ENCODE measurements at regions not wholly inside any gene's neighbourhood (a gene's known extent, or its start where the extent isn't known, plus 50 kb on each side); places are given as distances from the start of the nearest gene placed in this dataset.

- ChIA-PET CTCF (interaction anchor here (1.6 kb wide), 1 partner anchor 8 kb away, joined by 3 read pairs; no protein-coding TSS in a partner anchor), POLR2A (no interaction called here)
- peaks cover 4% of the 10 kb centered on the region for H3K4me1 ChIP-seq (ENCODE audit: control insufficient read depth, extremely low read depth, insufficient read depth, low read length)
- H3K4me2 ChIP-seq (ENCODE audit: insufficient read depth, low read length): no peak overlapping the region
- H3K9ac ChIP-seq (replicated peaks; ENCODE audit: extremely low read depth, insufficient read depth, low read length): no peak overlapping the region
- dilution Hi-C loops (cut with MboI; ENCODE audit: extremely low pct_ligation_motif_present, low sequenced_read_pairs): no loop called here
- no peaks in the 10 kb centered on the region for H4K20me1 ChIP-seq (replicated peaks; ENCODE audit: control insufficient read depth, extremely low read depth, insufficient read depth, low read length)
- DNase-seq (ENCODE audit: low read depth, low spot score): no peak
- H3K27ac ChIP-seq (ENCODE audit: insufficient read depth, low read depth, low read length): no peak overlapping the region
- BruUV-seq (replicated peaks): no TSS peak
- peaks cover 0 to 6% of the 10 kb centered on the region in 2 experiments for H3K27me3 ChIP-seq (ENCODE audit: control insufficient read depth in 2 of 2, insufficient read depth in 2 of 2, low read length in 2 of 2)
- H3K9me1 ChIP-seq (replicated peaks; ENCODE audit: control insufficient read depth, extremely low read depth, insufficient read depth, low read length): no peaks in the 10 kb centered on the region
- H3K36me3 ChIP-seq (ENCODE audit: control insufficient read depth in 2 of 2, extremely low read depth in 1 of 2, insufficient read depth in 2 of 2, low read length in 2 of 2): no peaks in the 10 kb centered on the region
- intact Hi-C loops (cut with micrococcal nuclease): loop anchor here (10.0 kb wide), 1 partner anchor 186 kb away; no protein-coding TSS in a partner anchor
- no peak for FAIRE-seq
- H3K79me2 ChIP-seq (ENCODE audit: control insufficient read depth, insufficient read depth, low read length): no peaks in the 10 kb centered on the region
- H3K9me3 ChIP-seq (replicated peaks; ENCODE audit: control insufficient read depth, insufficient read depth, low read length): no peaks in the 10 kb centered on the region
- no peak overlapping the region for H2AFZ ChIP-seq (ENCODE audit: low read depth, low read length)
- H3K4me3 ChIP-seq (replicated peaks in 1 of 3; ENCODE audit: insufficient read depth in 1 of 3, low read depth in 1 of 3, low read length in 3 of 3): no peak overlapping the region
- no peak for TF ChIP-seq CTCF (IDR thresholded peaks at IDR 0.05; ENCODE audit: extremely low read depth in 1 of 2, insufficient read depth in 1 of 2, low read depth in 1 of 2, low read length in 2 of 2)
- no peak for TF ChIP-seq POLR2A (IDR thresholded peaks at IDR 0.05; ENCODE audit: low read depth, low read length)
- TF ChIP-seq MAX (IDR thresholded peaks at IDR 0.05; ENCODE audit: insufficient read depth, insufficient read length): no peak
- no peak for TF ChIP-seq GATA2 (IDR thresholded peaks at IDR 0.05; ENCODE audit: insufficient read depth, insufficient read length, low read depth, low read length)
- TF ChIP-seq POLR2AphosphoS5 (IDR thresholded peaks at IDR 0.05; ENCODE audit: insufficient read depth, low read depth, low read length): no peak
These were observed 83.6 kb upstream of the TBC1D3K start for GRCh38 chr17:37840576-37840975.

All from endothelial cell of umbilical vein (primary cell).